SK-N-SH (cell line): ENCODE measurements at regions not wholly inside any gene's neighbourhood (a gene's known extent, or its start where the extent isn't known, plus 50 kb on each side); places are given as distances from the start of the nearest gene placed in this dataset.

ENCODE experiments used
- CTCF ChIP-seq: fragments of 200-600 bp; sonication (generic); IDR thresholded peaks from 2 replicates; pipeline ENCODE4 v1.6.1; 2017; ENCODE audit warnings: antibody characterized with exemption, mild to moderate bottlenecking, moderate library complexity
- FOXM1 ChIP-seq: IDR thresholded peaks from 2 replicates; pipeline ENCODE4 v1.4.0; 2012; ENCODE audit warnings: low read depth, mild to moderate bottlenecking
- JUND ChIP-seq: IDR thresholded peaks from 2 replicates; pipeline ENCODE4 v1.4.0; 2012
- MAX ChIP-seq: IDR thresholded peaks from 2 replicates; pipeline ENCODE4 v1.4.0; 2012; ENCODE audit warnings: low read depth
- PBX3 ChIP-seq: IDR thresholded peaks from 2 replicates; pipeline ENCODE4; 2012
- POLR2AphosphoS5 ChIP-seq: IDR thresholded peaks from 2 replicates; pipeline ENCODE4 v1.6.1; 2012; ENCODE audit warnings: low read depth, low read length
- REST ChIP-seq: IDR thresholded peaks from 2 replicates; pipeline ENCODE4 v1.6.1; 2012; ENCODE audit warnings: mild to moderate bottlenecking, low read depth, low read length, moderate library complexity
- TEAD4 ChIP-seq: IDR thresholded peaks from 2 replicates; pipeline ENCODE4 v1.4.0; 2012; ENCODE audit warnings: mild to moderate bottlenecking, borderline replicate concordance; ENCODE audit not compliant: insufficient read depth

- TF ChIP-seq TEAD4: no peak
- no peak for TF ChIP-seq CTCF
- no peak for TF ChIP-seq POLR2AphosphoS5
- TF ChIP-seq FOXM1: no peak
- no peak for TF ChIP-seq REST
- no peak for TF ChIP-seq JUND
- TF ChIP-seq MAX: no peak
- TF ChIP-seq PBX3: no peak
Observed at GRCh38 chr2:59938181-59938580, 615.3 kb downstream of the BCL11A start.
